ENCODE measurements at regions not wholly inside any gene's neighbourhood (a gene's known extent, or its start where the extent isn't known, plus 50 kb on each side); places are given as distances from the start of the nearest gene placed in this dataset.

- DNase-seq, result peak; percentile 86
Observed at GRCh38 chr5:163379298-163380155, 57.9 kb upstream of the CCNG1 start.

DNA sequence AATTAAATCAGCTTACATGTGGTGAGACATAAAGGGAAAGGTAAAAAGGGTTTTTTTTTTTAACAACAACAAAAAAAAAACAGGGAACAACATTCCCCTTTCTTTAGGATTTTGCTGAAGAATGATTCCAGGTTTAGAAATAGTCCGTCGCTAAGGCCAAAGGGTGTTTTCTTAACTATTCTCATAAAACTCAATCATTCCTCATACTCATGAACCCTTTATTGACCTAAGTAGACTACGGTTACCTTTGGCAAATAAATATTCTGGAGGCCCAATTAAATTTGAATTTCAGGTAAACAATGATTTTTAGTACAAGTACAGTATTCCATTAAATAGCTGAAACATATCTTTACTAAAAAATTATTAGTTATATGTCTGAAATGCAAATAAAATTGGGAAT, 55.6 kb upstream of the CCNG1 start:
- Histone ChIP-seq H3K36me3 (replicated peaks) (no peaks in the 10 kb centered on the region), H3K27me3 (replicated peaks) (no peaks in the 10 kb centered on the region), H3K27ac (no peak overlapping the region), H3K4me3 (ENCODE audit: low read depth, low read length) (no peak overlapping the region)
- no peak for DNase-seq
- TF ChIP-seq CTCF (IDR thresholded peaks at IDR 0.05; ENCODE audit: low read depth, low read length, missing control alignments), result no peak
- in situ Hi-C loops (cut with HindIII; ENCODE audit: low pct_ligation_motif_present, low sequenced_read_pairs), result no loop called here

More at GRCh38 chr5:163379298-163380155, 57.9 kb upstream of the CCNG1 start:
- H3K27ac ChIP-seq, result no peak overlapping the region
- no peak for TF ChIP-seq CTCF (IDR thresholded peaks at IDR 0.05; ENCODE audit: low read depth, low read length, missing control alignments)
- no peak overlapping the region for H3K4me3 ChIP-seq (ENCODE audit: low read depth, low read length)
- in situ Hi-C loops (cut with HindIII; ENCODE audit: low pct_ligation_motif_present, low sequenced_read_pairs), result no loop called here
- no peaks in the 10 kb centered on the region for H3K36me3 ChIP-seq (replicated peaks)
- no peaks in the 10 kb centered on the region for H3K27me3 ChIP-seq (replicated peaks)

DNA sequence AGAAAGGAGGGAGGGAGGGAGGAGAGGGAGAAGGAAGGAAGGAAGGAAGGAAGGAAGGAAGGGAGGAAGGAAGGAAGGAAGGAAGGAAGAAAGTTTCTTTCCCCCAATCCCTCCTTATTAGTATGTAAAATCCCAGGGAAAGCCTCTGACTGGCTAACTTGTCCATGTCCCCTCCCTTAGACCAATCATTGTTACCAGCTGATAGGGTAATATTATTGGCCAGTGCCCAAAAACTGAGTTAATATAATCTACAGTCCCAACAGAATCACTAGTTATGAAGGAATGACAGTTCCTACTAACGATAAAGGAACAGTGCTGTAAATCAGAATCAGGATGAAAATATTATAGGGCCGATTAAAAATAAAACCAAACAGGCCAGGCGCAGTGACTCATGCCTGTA, 53.6 kb upstream of the CCNG1 start:
- TF ChIP-seq CTCF (IDR thresholded peaks at IDR 0.05; ENCODE audit: low read depth, low read length, missing control alignments), result no peak
- H3K27me3 ChIP-seq (replicated peaks), result no peaks in the 10 kb centered on the region
- in situ Hi-C loops (cut with HindIII; ENCODE audit: low pct_ligation_motif_present, low sequenced_read_pairs), result no loop called here
- no peaks in the 10 kb centered on the region for H3K36me3 ChIP-seq (replicated peaks)
- no peak for DNase-seq
- H3K27ac ChIP-seq, result no peak overlapping the region
- no peak overlapping the region for H3K4me3 ChIP-seq (ENCODE audit: low read depth, low read length)

- Histone ChIP-seq H3K4me3 (ENCODE audit: low read depth, low read length) (no peak overlapping the region), H3K36me3 (replicated peaks) (no peaks in the 10 kb centered on the region), H3K27ac (no peak overlapping the region), H3K27me3 (replicated peaks) (no peaks in the 10 kb centered on the region)
- DNase-seq, result no peak
- in situ Hi-C loops (cut with HindIII; ENCODE audit: low pct_ligation_motif_present, low sequenced_read_pairs), result no loop called here
- TF ChIP-seq CTCF (IDR thresholded peaks at IDR 0.05; ENCODE audit: low read depth, low read length, missing control alignments), result no peak
Observed at GRCh38 chr5:163384669-163385068, 52.7 kb upstream of the CCNG1 start.

DNA sequence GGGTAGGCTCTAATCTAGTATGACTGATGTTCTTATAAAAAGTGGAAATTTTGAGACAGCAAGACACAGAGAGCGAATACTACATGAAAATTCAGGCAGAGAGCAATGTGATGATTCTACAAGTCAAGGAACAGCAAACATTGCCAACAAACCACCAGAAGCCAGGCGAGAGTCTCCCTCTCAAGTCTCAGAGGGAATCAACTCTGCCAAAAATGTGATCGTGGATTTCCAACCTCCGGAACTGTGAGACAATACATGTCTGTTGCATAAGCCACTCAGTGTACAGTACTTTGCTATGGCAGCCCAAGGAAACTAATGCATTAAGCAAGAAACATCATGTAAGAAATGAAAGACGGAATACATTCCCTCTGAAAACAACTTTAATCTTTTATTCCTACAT, 52.1 kb upstream of the CCNG1 start:
- Histone ChIP-seq H3K27ac (no peak overlapping the region), H3K27me3 (replicated peaks) (no peaks in the 10 kb centered on the region), H3K36me3 (replicated peaks) (no peaks in the 10 kb centered on the region), H3K4me3 (ENCODE audit: low read depth, low read length) (no peak overlapping the region)
- no peak for DNase-seq
- in situ Hi-C loops (cut with HindIII; ENCODE audit: low pct_ligation_motif_present, low sequenced_read_pairs), result no loop called here
- no peak for TF ChIP-seq CTCF (IDR thresholded peaks at IDR 0.05; ENCODE audit: low read depth, low read length, missing control alignments)

GRCh38 chr5:163385824-163386223, 51.6 kb upstream of the CCNG1 start:
- no peak for DNase-seq
- no peak overlapping the region for H3K4me3 ChIP-seq (ENCODE audit: low read depth, low read length)
- no peak overlapping the region for H3K27ac ChIP-seq
- no peak for TF ChIP-seq CTCF (IDR thresholded peaks at IDR 0.05; ENCODE audit: low read depth, low read length, missing control alignments)
- in situ Hi-C loops (cut with HindIII; ENCODE audit: low pct_ligation_motif_present, low sequenced_read_pairs), result no loop called here
- H3K36me3 ChIP-seq (replicated peaks), result no peaks in the 10 kb centered on the region
- H3K27me3 ChIP-seq (replicated peaks), result no peaks in the 10 kb centered on the region

Measured in brain microvascular endothelial cell (primary cell).